ENCODE measurements at regions not wholly inside any gene's neighbourhood (a gene's known extent, or its start where the extent isn't known, plus 50 kb on each side); places are given as distances from the start of the nearest gene placed in this dataset.
"Not testable (repeated sequence)": the region's sequence is repeated elsewhere in the genome, so short reads cannot be mapped to it uniquely, and the experiment has no call there.

GRCh38 chr15:39029741-39030140, 465.1 kb upstream of the RASGRP1 start:
- H3K9me3 ChIP-seq = no peaks in the 10 kb centered on the region
- H3K27ac ChIP-seq = no peak overlapping the region
- ATAC-seq (ENCODE audit: insufficient number of reproducible peaks, low FRiP score, low read depth) (no peak), DNase-seq (ENCODE audit: low spot score) (no peak)
- no peaks in the 10 kb centered on the region for H3K36me3 ChIP-seq
- H3K27me3 ChIP-seq (replicated peaks; ENCODE audit: insufficient read depth) = no peaks in the 10 kb centered on the region
- TF ChIP-seq CTCF (IDR thresholded peaks at IDR 0.05) = no peak
- H3K4me1 ChIP-seq (ENCODE audit: control insufficient read depth in 1 of 2, low read depth in 2 of 2) = no peaks in the 10 kb centered on the region
- H3K4me3 ChIP-seq = no peak overlapping the region

- Histone ChIP-seq H3K4me3 (no peak overlapping the region), H3K27ac (no peak overlapping the region), H3K36me3 (no peaks in the 10 kb centered on the region), H3K27me3 (replicated peaks; ENCODE audit: insufficient read depth) (no peaks in the 10 kb centered on the region), H3K4me1 (ENCODE audit: control insufficient read depth in 1 of 2, low read depth in 2 of 2) (no peaks in the 10 kb centered on the region), H3K9me3 (no peaks in the 10 kb centered on the region)
- no peak for ATAC-seq (ENCODE audit: insufficient number of reproducible peaks, low FRiP score, low read depth)
- TF ChIP-seq CTCF (IDR thresholded peaks at IDR 0.05) = no peak
- no peak for DNase-seq (ENCODE audit: low spot score)
Observed at GRCh38 chr15:39030291-39031070, 465.9 kb upstream of the RASGRP1 start.

- Histone ChIP-seq H3K27me3 (replicated peaks; ENCODE audit: insufficient read depth) (no peaks in the 10 kb centered on the region), H3K27ac (no peak overlapping the region), H3K4me3 (no peak overlapping the region), H3K4me1 (ENCODE audit: control insufficient read depth in 1 of 2, low read depth in 2 of 2) (no peaks in the 10 kb centered on the region), H3K36me3 (no peaks in the 10 kb centered on the region), H3K9me3 (no peaks in the 10 kb centered on the region)
- ATAC-seq (ENCODE audit: insufficient number of reproducible peaks, low FRiP score, low read depth) (no peak), DNase-seq (ENCODE audit: low spot score) (no peak)
- no peak for TF ChIP-seq CTCF (IDR thresholded peaks at IDR 0.05)
Observed at GRCh38 chr15:39031596-39031995, 467.0 kb upstream of the RASGRP1 start.

GRCh38 chr15:39034816-39035215, 470.2 kb upstream of the RASGRP1 start:
- no peak overlapping the region for H3K4me3 ChIP-seq
- no peak overlapping the region for H3K27ac ChIP-seq
- no peak for ATAC-seq (ENCODE audit: insufficient number of reproducible peaks, low FRiP score, low read depth)
- H3K27me3 ChIP-seq (replicated peaks; ENCODE audit: insufficient read depth) = no peaks in the 10 kb centered on the region
- TF ChIP-seq CTCF (IDR thresholded peaks at IDR 0.05) = no peak
- no peaks in the 10 kb centered on the region for H3K4me1 ChIP-seq (ENCODE audit: control insufficient read depth in 1 of 2, low read depth in 2 of 2)
- no peaks in the 10 kb centered on the region for H3K9me3 ChIP-seq
- no peak for DNase-seq (ENCODE audit: low spot score)
- H3K36me3 ChIP-seq = no peaks in the 10 kb centered on the region

GRCh38 chr15:39037611-39038010, 473.0 kb upstream of the RASGRP1 start:
- H3K4me1 ChIP-seq (ENCODE audit: control insufficient read depth in 1 of 2, low read depth in 2 of 2) = not testable (repeated sequence)

GRCh38 chr15:39040861-39041260, 476.2 kb upstream of the RASGRP1 start:
- no peak for TF ChIP-seq CTCF (IDR thresholded peaks at IDR 0.05)
- ATAC-seq (ENCODE audit: insufficient number of reproducible peaks, low FRiP score, low read depth) = no peak

More at GRCh38 chr15:39037611-39038010, 473.0 kb upstream of the RASGRP1 start:
- H3K4me3 ChIP-seq; H3K9me3 ChIP-seq; ATAC-seq (ENCODE audit: insufficient number of reproducible peaks, low FRiP score, low read depth); DNase-seq (ENCODE audit: low spot score); H3K36me3 ChIP-seq; H3K27ac ChIP-seq; H3K27me3 ChIP-seq (replicated peaks; ENCODE audit: insufficient read depth): not testable (repeated sequence)

More at GRCh38 chr15:39040861-39041260, 476.2 kb upstream of the RASGRP1 start:
- no peaks in the 10 kb centered on the region for H3K9me3 ChIP-seq
- no peaks in the 10 kb centered on the region for H3K4me1 ChIP-seq (ENCODE audit: control insufficient read depth in 1 of 2, low read depth in 2 of 2)
- no peaks in the 10 kb centered on the region for H3K27me3 ChIP-seq (replicated peaks; ENCODE audit: insufficient read depth)
- no peak overlapping the region for H3K27ac ChIP-seq
- no peak for DNase-seq (ENCODE audit: low spot score)
- H3K4me3 ChIP-seq = no peak overlapping the region
- H3K36me3 ChIP-seq = no peaks in the 10 kb centered on the region

Measured in thoracic aorta (tissue), 2 donors.